OCI-LY3 (cell line): ENCODE measurements at regions not wholly inside any gene's neighbourhood (a gene's known extent, or its start where the extent isn't known, plus 50 kb on each side); places are given as distances from the start of the nearest gene placed in this dataset.

ENCODE experiments used
- H2AFZ ChIP-seq: fragments of 200-600, 300-600 bp; shearing (Covaris generic); 2 replicates; pipeline ENCODE4 v1.6.0; 2014; ENCODE audit warnings: antibody characterized with exemption, low read depth, low read length
- H3K27ac ChIP-seq: fragments of 200-600, 300-600 bp; sonication (generic); 2 replicates; pipeline ENCODE4 v1.5.1; 2014; ENCODE audit warnings: mild to moderate bottlenecking, low read length, moderate library complexity, mixed read lengths
- H3K27me3 ChIP-seq: fragments of 200-600, 300-600 bp; sonication (generic); 2 replicates; pipeline ENCODE4 v1.6.1; 2014; ENCODE audit warnings: low read depth, low read length, mixed read lengths
- H3K36me3 ChIP-seq: fragments of 200-600, 300-600 bp; sonication (generic); replicated peaks from 2 replicates; pipeline ENCODE3; 2014; ENCODE audit warnings: low read depth, low read length, mixed read lengths
- H3K4me1 ChIP-seq: fragments of 300-600, 200-600 bp; sonication (generic); 2 replicates; pipeline ENCODE4 v1.6.1; 2014; ENCODE audit warnings: low read length, mixed read lengths
- H3K4me2 ChIP-seq: fragments of 200-600, 300-600 bp; sonication (generic); 2 replicates; pipeline ENCODE4 v1.6.1; 2014; ENCODE audit warnings: low read length, mixed read lengths
- H3K4me3 ChIP-seq: fragments of 300-600, 200-600 bp; sonication (generic); 2 replicates; pipeline ENCODE4 v1.5.1; 2014; ENCODE audit warnings: antibody characterized with exemption, mild to moderate bottlenecking, low read length, moderate library complexity
- H3K79me2 ChIP-seq: fragments of 300-600, 200-600 bp; shearing (Covaris generic); 2 replicates; pipeline ENCODE4 v1.6.1; 2014; ENCODE audit warnings: mild to moderate bottlenecking, low read length, mixed read lengths
- H3K9ac ChIP-seq: fragments of 300-600, 200-600 bp; shearing (Covaris generic); 2 replicates; pipeline ENCODE4 v1.6.0; 2014; ENCODE audit warnings: mild to moderate bottlenecking, low read length, moderate library complexity
- H3K9me3 ChIP-seq: fragments of 200-600, 300-600 bp; shearing (Covaris generic); 2 replicates; pipeline ENCODE4 v1.6.1; 2014; ENCODE audit warnings: low read length, mixed read lengths; ENCODE audit not compliant: insufficient read depth
- H4K20me1 ChIP-seq: fragments of 200-600, 300-600 bp; sonication (generic); 2 replicates; pipeline ENCODE4 v1.6.1; 2016; ENCODE audit warnings: low read length, mixed read lengths; ENCODE audit not compliant: insufficient read depth
- EZH2phosphoT487 ChIP-seq: fragments of 200-600 bp; shearing (Covaris generic); IDR thresholded peaks from 2 replicates; pipeline ENCODE4 v1.6.1; 2018; ENCODE audit warnings: antibody characterized with exemption, mixed run types, low read depth
- TF ChIP-seq, protein P1 (sequence below): fragments of 200-600, 300-600 bp; sonication (generic); IDR thresholded peaks from 2 replicates; pipeline ENCODE4 v1.5.1; 2014; ENCODE audit warnings: antibody characterized with exemption, low read length, low read depth

DNA sequence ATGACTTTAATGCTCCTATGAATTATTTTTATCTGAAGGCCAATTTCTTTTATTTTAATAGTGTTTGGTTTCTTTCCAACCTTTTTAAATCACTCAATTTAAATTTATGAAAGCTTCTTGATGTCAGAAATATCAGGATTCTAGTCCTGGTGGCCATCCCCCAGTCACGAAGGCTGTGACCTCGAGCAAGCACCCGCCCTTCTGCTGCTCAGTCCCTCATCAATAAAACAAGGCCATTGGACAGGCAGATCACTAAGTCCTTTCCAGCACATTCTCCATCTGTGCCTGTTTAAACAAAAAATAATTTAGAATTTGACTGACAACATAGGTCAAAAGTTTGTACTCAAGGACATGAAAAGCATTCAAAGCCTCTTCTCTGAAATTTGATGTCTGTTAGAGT, 483.6 kb upstream of the VRK2 start:
- Histone ChIP-seq H4K20me1 (no peaks in the 10 kb centered on the region), H3K9me3 (no peaks in the 10 kb centered on the region), H3K4me1 (no peaks in the 10 kb centered on the region), H2AFZ (no peak overlapping the region), H3K36me3 (no peaks in the 10 kb centered on the region), H3K79me2 (no peaks in the 10 kb centered on the region), H3K27me3 (no peaks in the 10 kb centered on the region), H3K27ac (no peak overlapping the region), H3K4me2 (no peak overlapping the region), H3K4me3 (no peak overlapping the region), H3K9ac (no peak overlapping the region)
- TF ChIP-seq EZH2phosphoT487: no peak

DNA sequence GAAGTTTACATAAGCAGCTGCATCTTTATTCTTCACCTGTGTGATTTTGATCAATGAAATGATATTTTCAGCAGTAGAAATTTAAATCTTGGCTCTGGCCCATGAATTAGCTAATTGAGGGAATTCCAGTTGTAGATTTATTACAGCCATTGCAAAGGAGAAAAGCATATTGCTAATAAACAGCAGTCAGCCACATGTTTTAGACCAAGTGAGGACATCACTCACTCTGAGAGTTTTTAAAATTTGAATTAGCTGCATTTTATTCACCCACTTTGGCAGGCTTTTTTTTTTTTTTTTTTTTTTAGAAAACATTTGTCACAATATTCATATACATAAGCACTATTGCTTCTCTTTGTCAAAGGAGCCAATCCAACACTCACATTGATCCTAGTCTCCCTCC, 479.4 kb upstream of the VRK2 start:
- Histone ChIP-seq H3K4me2 (no peak overlapping the region), H3K27me3 (no peaks in the 10 kb centered on the region), H3K4me1 (peaks cover 9% of the 10 kb centered on the region)

GRCh38 chr2:57569396-57569795, 477.2 kb upstream of the VRK2 start:
- no peaks in the 10 kb centered on the region for H3K36me3 ChIP-seq
- no peaks in the 10 kb centered on the region for H3K9me3 ChIP-seq
- no peaks in the 10 kb centered on the region for H4K20me1 ChIP-seq
- no peak overlapping the region for H3K27ac ChIP-seq
- no peak overlapping the region for H3K9ac ChIP-seq
- no peak for TF ChIP-seq EZH2phosphoT487
- TF ChIP-seq, protein P1, sequence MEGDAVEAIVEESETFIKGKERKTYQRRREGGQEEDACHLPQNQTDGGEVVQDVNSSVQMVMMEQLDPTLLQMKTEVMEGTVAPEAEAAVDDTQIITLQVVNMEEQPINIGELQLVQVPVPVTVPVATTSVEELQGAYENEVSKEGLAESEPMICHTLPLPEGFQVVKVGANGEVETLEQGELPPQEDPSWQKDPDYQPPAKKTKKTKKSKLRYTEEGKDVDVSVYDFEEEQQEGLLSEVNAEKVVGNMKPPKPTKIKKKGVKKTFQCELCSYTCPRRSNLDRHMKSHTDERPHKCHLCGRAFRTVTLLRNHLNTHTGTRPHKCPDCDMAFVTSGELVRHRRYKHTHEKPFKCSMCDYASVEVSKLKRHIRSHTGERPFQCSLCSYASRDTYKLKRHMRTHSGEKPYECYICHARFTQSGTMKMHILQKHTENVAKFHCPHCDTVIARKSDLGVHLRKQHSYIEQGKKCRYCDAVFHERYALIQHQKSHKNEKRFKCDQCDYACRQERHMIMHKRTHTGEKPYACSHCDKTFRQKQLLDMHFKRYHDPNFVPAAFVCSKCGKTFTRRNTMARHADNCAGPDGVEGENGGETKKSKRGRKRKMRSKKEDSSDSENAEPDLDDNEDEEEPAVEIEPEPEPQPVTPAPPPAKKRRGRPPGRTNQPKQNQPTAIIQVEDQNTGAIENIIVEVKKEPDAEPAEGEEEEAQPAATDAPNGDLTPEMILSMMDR: no peak
- no peaks in the 10 kb centered on the region for H3K27me3 ChIP-seq
- H3K4me1 ChIP-seq: peaks cover 9% of the 10 kb centered on the region
- H3K4me3 ChIP-seq: no peak overlapping the region
- no peak overlapping the region for H3K4me2 ChIP-seq
- H2AFZ ChIP-seq: no peak overlapping the region
- H3K79me2 ChIP-seq: no peaks in the 10 kb centered on the region

More for the DNA sequence above, 479.4 kb upstream of the VRK2 start:
- no peaks in the 10 kb centered on the region for H3K79me2 ChIP-seq
- H3K27ac ChIP-seq: no peak overlapping the region
- no peaks in the 10 kb centered on the region for H4K20me1 ChIP-seq
- no peak for TF ChIP-seq EZH2phosphoT487
- TF ChIP-seq, protein P1: no peak
- H3K4me3 ChIP-seq: no peak overlapping the region
- H2AFZ ChIP-seq: no peak overlapping the region
- H3K9ac ChIP-seq: no peak overlapping the region
- H3K9me3 ChIP-seq: no peaks in the 10 kb centered on the region
- no peaks in the 10 kb centered on the region for H3K36me3 ChIP-seq

GRCh38 chr2:57570961-57571360, 475.6 kb upstream of the VRK2 start:
- Histone ChIP-seq H4K20me1 (no peaks in the 10 kb centered on the region), H3K4me3 (no peak overlapping the region), H2AFZ (no peak overlapping the region), H3K79me2 (no peaks in the 10 kb centered on the region), H3K4me2 (peak overlapping the region; percentile 15), H3K27ac (no peak overlapping the region), H3K36me3 (no peaks in the 10 kb centered on the region), H3K4me1 (peaks cover 9% of the 10 kb centered on the region), H3K27me3 (no peaks in the 10 kb centered on the region), H3K9me3 (no peaks in the 10 kb centered on the region), H3K9ac (no peak overlapping the region)
- no peak for TF ChIP-seq EZH2phosphoT487
- TF ChIP-seq, protein P1: no peak

GRCh38 chr2:57575700-57576268, 470.8 kb upstream of the VRK2 start:
- peaks cover 8% of the 10 kb centered on the region for H3K4me1 ChIP-seq
- H3K27ac ChIP-seq: no peak overlapping the region
- no peak overlapping the region for H3K4me3 ChIP-seq
- TF ChIP-seq, protein P1: no peak
- TF ChIP-seq EZH2phosphoT487: no peak
- H3K36me3 ChIP-seq: no peaks in the 10 kb centered on the region
- H3K9ac ChIP-seq: no peak overlapping the region
- H3K4me2 ChIP-seq: no peak overlapping the region
- no peaks in the 10 kb centered on the region for H3K79me2 ChIP-seq
- H4K20me1 ChIP-seq: no peaks in the 10 kb centered on the region
- H3K27me3 ChIP-seq: no peaks in the 10 kb centered on the region
- no peaks in the 10 kb centered on the region for H3K9me3 ChIP-seq
- no peak overlapping the region for H2AFZ ChIP-seq
